Transverse colon (tissue), 4 donors: ENCODE measurements at regions not wholly inside any gene's neighbourhood (a gene's known extent, or its start where the extent isn't known, plus 50 kb on each side); places are given as distances from the start of the nearest gene placed in this dataset.
A peak's percentile ranks its signal among the peaks of the same experiment; 100 is the strongest.

Experiments used
- EP300 ChIP-seq: sonication (generic); formaldehyde crosslinking; IDR thresholded peaks from one replicate; pipeline ENCODE4 v1.6.1; 2017; ENCODE audit warnings: antibody characterized with exemption, low read depth
- POLR2A ChIP-seq: fragments of 450-650 bp; IDR thresholded peaks from one replicate; pipeline ENCODE4 v1.6.1; 2016; ENCODE audit warnings: antibody characterized with exemption, mild to moderate bottlenecking, moderate library complexity
- POLR2AphosphoS5 ChIP-seq, 3 donors: sonication (generic); formaldehyde crosslinking; IDR thresholded peaks; one replicate each; pipeline ENCODE4 v1.6.1; 2016; ENCODE audit warnings: antibody characterized with exemption in 3 of 3
- TF ChIP-seq, protein P1 (sequence below), 5 experiments: fragments of 200-600 bp in 3 of 5; fragments of 450-650 bp in 2 of 5; sonication (generic) in 3 of 5; IDR thresholded peaks; 1 replicate in 2 of 5; 2 replicates in 3 of 5; pipeline ENCODE4 v1.5.1; 2016 to 2017; ENCODE audit warnings: antibody characterized with exemption in 5 of 5, inconsistent platforms in 3 of 5, mild to moderate bottlenecking in 2 of 5, moderate library complexity in 1 of 5

DNA sequence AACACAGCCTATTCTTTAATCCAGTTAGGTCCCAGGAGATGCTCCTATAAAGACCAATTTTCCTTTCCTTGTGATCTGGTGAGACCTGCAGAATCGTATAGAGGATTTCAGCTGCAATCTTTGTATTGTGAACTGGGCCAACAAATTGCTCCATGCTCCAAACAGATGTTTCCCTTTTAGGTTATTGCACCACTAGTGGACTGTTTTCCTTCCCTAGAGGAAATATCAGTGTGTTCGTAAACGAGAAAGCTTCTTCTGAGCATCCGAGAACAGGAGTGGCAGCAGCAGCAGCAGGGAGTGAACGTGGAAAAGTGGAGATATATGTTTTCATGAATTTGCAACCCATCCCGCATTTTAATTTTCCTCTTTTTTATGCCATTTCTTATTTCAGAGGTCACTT lies 344.1 kb upstream of the PDE3A start:
- no peak for TF ChIP-seq EP300
- no peak for TF ChIP-seq POLR2A
- TF ChIP-seq, protein P1, sequence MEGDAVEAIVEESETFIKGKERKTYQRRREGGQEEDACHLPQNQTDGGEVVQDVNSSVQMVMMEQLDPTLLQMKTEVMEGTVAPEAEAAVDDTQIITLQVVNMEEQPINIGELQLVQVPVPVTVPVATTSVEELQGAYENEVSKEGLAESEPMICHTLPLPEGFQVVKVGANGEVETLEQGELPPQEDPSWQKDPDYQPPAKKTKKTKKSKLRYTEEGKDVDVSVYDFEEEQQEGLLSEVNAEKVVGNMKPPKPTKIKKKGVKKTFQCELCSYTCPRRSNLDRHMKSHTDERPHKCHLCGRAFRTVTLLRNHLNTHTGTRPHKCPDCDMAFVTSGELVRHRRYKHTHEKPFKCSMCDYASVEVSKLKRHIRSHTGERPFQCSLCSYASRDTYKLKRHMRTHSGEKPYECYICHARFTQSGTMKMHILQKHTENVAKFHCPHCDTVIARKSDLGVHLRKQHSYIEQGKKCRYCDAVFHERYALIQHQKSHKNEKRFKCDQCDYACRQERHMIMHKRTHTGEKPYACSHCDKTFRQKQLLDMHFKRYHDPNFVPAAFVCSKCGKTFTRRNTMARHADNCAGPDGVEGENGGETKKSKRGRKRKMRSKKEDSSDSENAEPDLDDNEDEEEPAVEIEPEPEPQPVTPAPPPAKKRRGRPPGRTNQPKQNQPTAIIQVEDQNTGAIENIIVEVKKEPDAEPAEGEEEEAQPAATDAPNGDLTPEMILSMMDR (IDR thresholded peaks at IDR 0.05) = no peak
- peak in 2 of 3 donors; percentile 25 to 40 for TF ChIP-seq POLR2AphosphoS5 (IDR thresholded peaks at IDR 0.05)
